ENCODE measurements at regions not wholly inside any gene's neighbourhood (a gene's known extent, or its start where the extent isn't known, plus 50 kb on each side); places are given as distances from the start of the nearest gene placed in this dataset.

GRCh38 chr13:34469196-34469986, 472.7 kb upstream of the NBEA start:
- POLR2A ChIA-PET: interaction anchor here (0.6 to 1.1 kb wide), 4 partner anchors 166 to 609 kb away, joined by 3 to 5 read pairs (median 4); no protein-coding TSS in a partner anchor
- no peaks in the 10 kb centered on the region for H3K9me3 Mint-ChIP-seq (ENCODE audit: unreplicated experiment)
- peak overlapping the region; percentile 47 for H3K27ac Mint-ChIP-seq (ENCODE audit: low read depth, unreplicated experiment)
- CTCF ChIA-PET: interaction anchor here (0.7 to 0.8 kb wide), 2 partner anchors 392 to 1242 kb away, joined by 3 to 4 read pairs; no protein-coding TSS in a partner anchor
- no TSS peak for BruUV-seq (replicated peaks)
- no peaks in the 10 kb centered on the region for H3K27me3 Mint-ChIP-seq (ENCODE audit: insufficient read depth, unreplicated experiment)
- H3K4me3 Mint-ChIP-seq (ENCODE audit: unreplicated experiment): no peak overlapping the region
- intact Hi-C loops (cut with micrococcal nuclease): no loop called here
- peaks cover 21% of the 10 kb centered on the region for H3K4me1 Mint-ChIP-seq (ENCODE audit: insufficient read depth, unreplicated experiment)
- no peak for TF ChIP-seq CTCF (IDR thresholded peaks at IDR 0.05; ENCODE audit: unreplicated experiment)
- peak; percentile 53 for DNase-seq (ENCODE audit: unreplicated experiment)
- peaks cover 5% of the 10 kb centered on the region for H3K36me3 Mint-ChIP-seq (ENCODE audit: insufficient read depth, unreplicated experiment)

- no TSS peak for BruUV-seq (replicated peaks)
- no peak for TF ChIP-seq CTCF (IDR thresholded peaks at IDR 0.05; ENCODE audit: unreplicated experiment)
- CTCF ChIA-PET: interaction anchor here (0.6 kb wide), 3 partner anchors 16 to 277 kb away, joined by 3 to 7 read pairs (median 3); no protein-coding TSS in a partner anchor
These were observed 467.7 kb upstream of the NBEA start for GRCh38 chr13:34474187-34474868.

GRCh38 chr13:34478376-34478775, 463.7 kb upstream of the NBEA start:
- CTCF ChIA-PET: no interaction called here
- POLR2A ChIA-PET: no interaction called here
- Mint-ChIP-seq H3K27ac (ENCODE audit: low read depth, unreplicated experiment) (no peak overlapping the region), H3K36me3 (ENCODE audit: insufficient read depth, unreplicated experiment) (no peaks in the 10 kb centered on the region), H3K4me3 (ENCODE audit: unreplicated experiment) (no peak overlapping the region), H3K9me3 (ENCODE audit: unreplicated experiment) (no peaks in the 10 kb centered on the region), H3K4me1 (ENCODE audit: insufficient read depth, unreplicated experiment) (no peaks in the 10 kb centered on the region), H3K27me3 (ENCODE audit: insufficient read depth, unreplicated experiment) (no peaks in the 10 kb centered on the region)
- no peak for DNase-seq (ENCODE audit: unreplicated experiment)
- TF ChIP-seq CTCF (IDR thresholded peaks at IDR 0.05; ENCODE audit: unreplicated experiment): no peak
- no TSS peak for BruUV-seq (replicated peaks)
- intact Hi-C loops (cut with micrococcal nuclease): no loop called here

More at GRCh38 chr13:34474187-34474868, 467.7 kb upstream of the NBEA start:
- Mint-ChIP-seq H3K4me3 (ENCODE audit: unreplicated experiment) (no peak overlapping the region), H3K4me1 (ENCODE audit: insufficient read depth, unreplicated experiment) (peaks cover 11% of the 10 kb centered on the region), H3K27ac (ENCODE audit: low read depth, unreplicated experiment) (no peak overlapping the region), H3K9me3 (ENCODE audit: unreplicated experiment) (no peaks in the 10 kb centered on the region), H3K27me3 (ENCODE audit: insufficient read depth, unreplicated experiment) (no peaks in the 10 kb centered on the region), H3K36me3 (ENCODE audit: insufficient read depth, unreplicated experiment) (no peaks in the 10 kb centered on the region)
- POLR2A ChIA-PET: interaction anchor here (1.2 kb wide), 1 partner anchor 11 kb away, joined by 3 read pairs; no protein-coding TSS in a partner anchor
- intact Hi-C loops (cut with micrococcal nuclease): no loop called here
- DNase-seq (ENCODE audit: unreplicated experiment): no peak

- ChIA-PET CTCF (no interaction called here), POLR2A (interaction anchor here (0.7 kb wide), 1 partner anchor 169 kb away, joined by 3 read pairs; no protein-coding TSS in a partner anchor)
- no peak overlapping the region for H3K27ac Mint-ChIP-seq (ENCODE audit: low read depth, unreplicated experiment)
- no peak for DNase-seq (ENCODE audit: unreplicated experiment)
- no peak overlapping the region for H3K4me3 Mint-ChIP-seq (ENCODE audit: unreplicated experiment)
- H3K4me1 Mint-ChIP-seq (ENCODE audit: insufficient read depth, unreplicated experiment): no peaks in the 10 kb centered on the region
- H3K9me3 Mint-ChIP-seq (ENCODE audit: unreplicated experiment): peaks cover 3% of the 10 kb centered on the region
- H3K27me3 Mint-ChIP-seq (ENCODE audit: insufficient read depth, unreplicated experiment): no peaks in the 10 kb centered on the region
- no TSS peak for BruUV-seq (replicated peaks)
- intact Hi-C loops (cut with micrococcal nuclease): no loop called here
- no peak for TF ChIP-seq CTCF (IDR thresholded peaks at IDR 0.05; ENCODE audit: unreplicated experiment)
- peaks cover 6% of the 10 kb centered on the region for H3K36me3 Mint-ChIP-seq (ENCODE audit: insufficient read depth, unreplicated experiment)
These were observed 440.1 kb upstream of the NBEA start for GRCh38 chr13:34502011-34502410.

All from MCF 10A (cell line).